OCI-LY3 (cell line): ENCODE measurements at regions not wholly inside any gene's neighbourhood (a gene's known extent, or its start where the extent isn't known, plus 50 kb on each side); places are given as distances from the start of the nearest gene placed in this dataset.

Experiments used
- H2AFZ ChIP-seq: fragments of 200-600, 300-600 bp; shearing (Covaris generic); 2 replicates; pipeline ENCODE4 v1.6.0; 2014; ENCODE audit warnings: antibody characterized with exemption, low read depth, low read length
- H3K27ac ChIP-seq: fragments of 200-600, 300-600 bp; sonication (generic); 2 replicates; pipeline ENCODE4 v1.5.1; 2014; ENCODE audit warnings: mild to moderate bottlenecking, low read length, moderate library complexity, mixed read lengths
- H3K27me3 ChIP-seq: fragments of 200-600, 300-600 bp; sonication (generic); 2 replicates; pipeline ENCODE4 v1.6.1; 2014; ENCODE audit warnings: low read depth, low read length, mixed read lengths
- H3K36me3 ChIP-seq: fragments of 200-600, 300-600 bp; sonication (generic); replicated peaks from 2 replicates; pipeline ENCODE3; 2014; ENCODE audit warnings: low read depth, low read length, mixed read lengths
- H3K4me1 ChIP-seq: fragments of 300-600, 200-600 bp; sonication (generic); 2 replicates; pipeline ENCODE4 v1.6.1; 2014; ENCODE audit warnings: low read length, mixed read lengths
- H3K4me2 ChIP-seq: fragments of 200-600, 300-600 bp; sonication (generic); 2 replicates; pipeline ENCODE4 v1.6.1; 2014; ENCODE audit warnings: low read length, mixed read lengths
- H3K4me3 ChIP-seq: fragments of 300-600, 200-600 bp; sonication (generic); 2 replicates; pipeline ENCODE4 v1.5.1; 2014; ENCODE audit warnings: antibody characterized with exemption, mild to moderate bottlenecking, low read length, moderate library complexity
- H3K79me2 ChIP-seq: fragments of 300-600, 200-600 bp; shearing (Covaris generic); 2 replicates; pipeline ENCODE4 v1.6.1; 2014; ENCODE audit warnings: mild to moderate bottlenecking, low read length, mixed read lengths
- H3K9ac ChIP-seq: fragments of 300-600, 200-600 bp; shearing (Covaris generic); 2 replicates; pipeline ENCODE4 v1.6.0; 2014; ENCODE audit warnings: mild to moderate bottlenecking, low read length, moderate library complexity
- H3K9me3 ChIP-seq: fragments of 200-600, 300-600 bp; shearing (Covaris generic); 2 replicates; pipeline ENCODE4 v1.6.1; 2014; ENCODE audit warnings: low read length, mixed read lengths; ENCODE audit not compliant: insufficient read depth
- H4K20me1 ChIP-seq: fragments of 200-600, 300-600 bp; sonication (generic); 2 replicates; pipeline ENCODE4 v1.6.1; 2016; ENCODE audit warnings: low read length, mixed read lengths; ENCODE audit not compliant: insufficient read depth
- EZH2phosphoT487 ChIP-seq: fragments of 200-600 bp; shearing (Covaris generic); IDR thresholded peaks from 2 replicates; pipeline ENCODE4 v1.6.1; 2018; ENCODE audit warnings: antibody characterized with exemption, mixed run types, low read depth
- TF ChIP-seq, protein P1 (sequence below): fragments of 200-600, 300-600 bp; sonication (generic); IDR thresholded peaks from 2 replicates; pipeline ENCODE4 v1.5.1; 2014; ENCODE audit warnings: antibody characterized with exemption, low read length, low read depth

DNA sequence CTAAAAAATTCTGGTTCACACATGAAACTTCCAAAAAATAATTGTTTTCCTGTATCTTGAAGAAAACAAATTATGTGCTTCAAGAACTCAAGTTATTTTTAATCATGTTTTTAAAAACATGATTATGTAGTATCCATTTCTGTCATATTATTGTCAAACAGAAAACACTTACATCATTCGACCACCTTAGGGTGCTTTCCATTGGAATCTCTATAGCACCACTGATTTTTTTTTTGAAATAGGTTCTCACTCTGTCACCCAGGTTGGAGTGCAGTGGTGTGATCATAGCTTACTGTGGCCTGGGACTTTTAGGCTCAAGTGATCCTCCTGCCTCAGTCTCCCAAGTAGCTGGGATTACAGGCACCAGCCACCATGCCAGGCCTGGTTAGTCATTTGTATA lies 457.3 kb downstream of the SI start:
- no peaks in the 10 kb centered on the region for H3K27me3 ChIP-seq
- no peaks in the 10 kb centered on the region for H3K4me1 ChIP-seq
- H3K4me3 ChIP-seq: no peak overlapping the region
- no peaks in the 10 kb centered on the region for H3K79me2 ChIP-seq
- H4K20me1 ChIP-seq: no peaks in the 10 kb centered on the region
- no peak overlapping the region for H3K9ac ChIP-seq
- H2AFZ ChIP-seq: no peak overlapping the region
- H3K36me3 ChIP-seq: no peaks in the 10 kb centered on the region
- H3K27ac ChIP-seq: no peak overlapping the region
- TF ChIP-seq EZH2phosphoT487: no peak
- TF ChIP-seq, protein P1, sequence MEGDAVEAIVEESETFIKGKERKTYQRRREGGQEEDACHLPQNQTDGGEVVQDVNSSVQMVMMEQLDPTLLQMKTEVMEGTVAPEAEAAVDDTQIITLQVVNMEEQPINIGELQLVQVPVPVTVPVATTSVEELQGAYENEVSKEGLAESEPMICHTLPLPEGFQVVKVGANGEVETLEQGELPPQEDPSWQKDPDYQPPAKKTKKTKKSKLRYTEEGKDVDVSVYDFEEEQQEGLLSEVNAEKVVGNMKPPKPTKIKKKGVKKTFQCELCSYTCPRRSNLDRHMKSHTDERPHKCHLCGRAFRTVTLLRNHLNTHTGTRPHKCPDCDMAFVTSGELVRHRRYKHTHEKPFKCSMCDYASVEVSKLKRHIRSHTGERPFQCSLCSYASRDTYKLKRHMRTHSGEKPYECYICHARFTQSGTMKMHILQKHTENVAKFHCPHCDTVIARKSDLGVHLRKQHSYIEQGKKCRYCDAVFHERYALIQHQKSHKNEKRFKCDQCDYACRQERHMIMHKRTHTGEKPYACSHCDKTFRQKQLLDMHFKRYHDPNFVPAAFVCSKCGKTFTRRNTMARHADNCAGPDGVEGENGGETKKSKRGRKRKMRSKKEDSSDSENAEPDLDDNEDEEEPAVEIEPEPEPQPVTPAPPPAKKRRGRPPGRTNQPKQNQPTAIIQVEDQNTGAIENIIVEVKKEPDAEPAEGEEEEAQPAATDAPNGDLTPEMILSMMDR: no peak
- no peaks in the 10 kb centered on the region for H3K9me3 ChIP-seq
- no peak overlapping the region for H3K4me2 ChIP-seq

DNA sequence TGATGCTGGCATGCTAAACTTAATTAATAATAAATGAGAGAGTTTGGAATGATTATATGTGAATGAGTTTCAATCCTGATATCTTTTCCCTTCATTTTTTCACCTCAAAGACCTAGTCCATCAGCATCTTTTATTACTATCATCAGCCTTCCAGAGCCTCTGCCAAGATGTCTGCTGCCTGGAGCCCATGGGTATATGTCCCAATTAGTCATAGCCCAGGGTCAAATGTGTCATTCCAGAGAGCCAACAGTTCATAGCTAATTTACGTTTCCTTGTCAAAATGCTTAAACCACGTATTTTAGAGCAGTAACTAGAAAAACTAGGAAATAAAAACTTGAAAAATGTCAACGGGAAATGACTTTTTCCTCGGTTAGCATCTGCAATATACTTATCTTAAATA lies 457.9 kb downstream of the SI start:
- Histone ChIP-seq H3K79me2 (no peaks in the 10 kb centered on the region), H2AFZ (no peak overlapping the region), H3K27ac (no peak overlapping the region), H3K27me3 (no peaks in the 10 kb centered on the region), H4K20me1 (no peaks in the 10 kb centered on the region), H3K36me3 (no peaks in the 10 kb centered on the region), H3K9ac (no peak overlapping the region), H3K9me3 (no peaks in the 10 kb centered on the region), H3K4me2 (no peak overlapping the region), H3K4me3 (no peak overlapping the region), H3K4me1 (no peaks in the 10 kb centered on the region)
- TF ChIP-seq, protein P1: no peak
- TF ChIP-seq EZH2phosphoT487: no peak

DNA sequence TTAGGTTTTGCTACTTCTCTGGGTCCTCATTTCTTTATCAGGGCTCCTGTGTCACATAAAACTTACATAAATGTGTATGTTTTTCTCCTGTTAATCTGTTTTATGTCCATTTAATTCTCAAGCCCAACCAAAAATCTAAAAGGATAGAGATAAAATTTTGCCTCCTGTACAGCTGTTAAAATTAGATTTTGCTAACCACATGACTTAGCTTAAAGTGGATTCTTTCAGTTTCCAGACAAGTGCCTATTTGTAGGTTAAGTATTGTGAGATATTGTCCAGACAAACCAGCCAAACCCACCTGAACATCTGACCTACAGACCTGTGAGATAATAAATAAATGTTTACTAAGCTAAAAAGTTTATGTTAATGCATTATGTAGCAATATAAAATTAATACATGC lies 465.5 kb downstream of the SI start:
- Histone ChIP-seq H3K36me3 (no peaks in the 10 kb centered on the region), H3K9ac (no peak overlapping the region), H3K4me2 (no peak overlapping the region), H3K79me2 (no peaks in the 10 kb centered on the region), H3K4me3 (no peak overlapping the region), H3K4me1 (no peaks in the 10 kb centered on the region), H2AFZ (no peak overlapping the region), H3K27ac (no peak overlapping the region), H4K20me1 (no peaks in the 10 kb centered on the region), H3K9me3 (no peaks in the 10 kb centered on the region), H3K27me3 (no peaks in the 10 kb centered on the region)
- TF ChIP-seq, protein P1: no peak
- no peak for TF ChIP-seq EZH2phosphoT487

DNA sequence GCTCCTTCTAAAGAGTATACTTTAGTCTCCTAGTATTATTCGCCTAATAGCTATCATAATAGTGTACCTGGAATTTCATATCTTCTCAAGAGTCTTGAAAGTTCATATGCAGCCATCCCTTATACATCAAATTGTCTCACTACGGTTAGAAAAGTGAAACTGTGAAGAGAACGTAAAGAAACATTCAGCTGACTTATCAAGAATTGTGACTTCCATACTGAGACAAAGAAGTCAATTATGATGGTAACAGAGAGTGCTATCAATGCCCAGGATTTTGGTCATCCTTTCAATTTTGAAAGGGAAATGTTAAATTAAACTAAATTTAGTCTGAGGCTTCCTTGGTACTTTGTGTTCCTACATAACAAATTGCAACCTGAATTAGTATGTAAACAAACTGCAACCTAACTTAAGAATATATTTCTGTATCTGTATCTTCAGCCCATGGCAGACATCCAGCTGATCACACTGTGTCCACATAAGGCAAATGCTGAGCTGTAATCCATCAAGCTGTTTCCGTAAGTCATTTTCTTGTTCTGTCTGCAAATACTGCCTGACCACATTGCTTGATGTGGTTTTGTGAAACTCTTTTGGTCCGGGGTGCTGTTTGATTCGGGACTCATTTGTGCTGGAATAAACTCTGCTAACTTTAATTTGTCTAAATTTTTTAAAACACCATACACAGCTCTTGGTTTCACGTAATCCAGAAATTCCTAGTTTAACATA lies 469.6 kb downstream of the SI start:
- no peaks in the 10 kb centered on the region for H4K20me1 ChIP-seq
- H3K4me1 ChIP-seq: no peaks in the 10 kb centered on the region
- no peaks in the 10 kb centered on the region for H3K79me2 ChIP-seq
- no peak overlapping the region for H3K9ac ChIP-seq
- no peaks in the 10 kb centered on the region for H3K27me3 ChIP-seq
- no peak overlapping the region for H3K4me2 ChIP-seq
- H2AFZ ChIP-seq: no peak overlapping the region
- no peaks in the 10 kb centered on the region for H3K36me3 ChIP-seq
- no peak overlapping the region for H3K4me3 ChIP-seq
- H3K9me3 ChIP-seq: no peaks in the 10 kb centered on the region
- no peak for TF ChIP-seq EZH2phosphoT487
- TF ChIP-seq, protein P1: no peak
- H3K27ac ChIP-seq: no peak overlapping the region
